ENCODE measurements at regions not wholly inside any gene's neighbourhood (a gene's known extent, or its start where the extent isn't known, plus 50 kb on each side); places are given as distances from the start of the nearest gene placed in this dataset.
A peak's percentile ranks its signal among the peaks of the same experiment; 100 is the strongest.

- TF ChIP-seq TCF7L2 (IDR thresholded peaks at IDR 0.05; ENCODE audit: low read depth, low read length): no peak
- TF ChIP-seq CTCF (IDR thresholded peaks at IDR 0.05): no peak
- TF ChIP-seq POLR2AphosphoS5 (IDR thresholded peaks at IDR 0.05; ENCODE audit: low read depth, low read length): no peak
- no peak for TF ChIP-seq REST (IDR thresholded peaks at IDR 0.05; ENCODE audit: insufficient read depth in 1 of 2, low read depth in 2 of 2, low read length in 1 of 2)
- TF ChIP-seq SIN3A (IDR thresholded peaks at IDR 0.05; ENCODE audit: borderline replicate concordance, insufficient read depth, low read depth, low read length): no peak
- ChIA-PET CTCF (no interaction called here), POLR2A (no interaction called here)
- intact Hi-C loops (cut with micrococcal nuclease; ENCODE audit: unreplicated experiment) (no loop called here), in situ Hi-C loops (cut with HindIII; ENCODE audit: low pct_unique_long_range_greater_than_20kb, low sequenced_read_pairs) (no loop called here)
- H3K9me3 ChIP-seq (ENCODE audit: control insufficient read depth, insufficient read depth, low read depth, low read length): no peaks in the 10 kb centered on the region
- no peak overlapping the region for H3K4me3 ChIP-seq (ENCODE audit: low read depth in 2 of 2, low read length in 2 of 2)
- DNase-seq (ENCODE audit: low read depth, low spot score) (no peak), ATAC-seq (0 out of 2 replicates have a peak, but pooled peaks have one; percentile 34)
- H3K27me3 ChIP-seq (ENCODE audit: control insufficient read depth, insufficient read depth, low read length): no peaks in the 10 kb centered on the region
- no peaks in the 10 kb centered on the region for H3K36me3 ChIP-seq (ENCODE audit: control insufficient read depth, insufficient read depth, low read length)
- H3K4me1 ChIP-seq (ENCODE audit: control insufficient read depth, insufficient read depth, low read length): no peaks in the 10 kb centered on the region
- no peak overlapping the region for H3K27ac ChIP-seq (ENCODE audit: low read length)
- BruUV-seq (replicated peaks): no TSS peak
Measured at GRCh38 chr3:43178891-43179366, 73.0 kb upstream of the POMGNT2 start.

GRCh38 chr3:43177085-43177484 is 71.2 kb upstream of the POMGNT2 start:
- TF ChIP-seq CTCF (IDR thresholded peaks at IDR 0.05): no peak
- POLR2A ChIA-PET: no interaction called here

DNA sequence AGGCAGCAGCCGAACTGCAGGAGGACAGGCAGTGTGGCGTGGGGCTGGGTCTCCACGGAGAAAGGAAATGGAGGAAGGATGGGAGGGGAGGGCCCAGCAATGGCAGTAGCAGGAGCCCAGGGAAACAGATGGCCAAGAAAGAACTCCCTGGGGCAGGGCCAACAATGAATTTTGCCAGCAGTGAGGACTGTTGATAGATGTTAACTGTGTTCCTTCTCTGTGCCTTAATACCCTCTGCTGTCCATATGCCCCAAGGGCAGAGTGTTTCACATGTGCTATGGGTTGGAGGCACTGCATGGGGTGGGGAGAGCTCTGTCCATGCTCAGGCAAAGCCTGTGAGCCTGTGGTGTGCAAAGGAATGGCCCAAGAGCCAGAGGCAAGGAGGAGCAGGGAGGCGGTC is 70.8 kb upstream of the POMGNT2 start:
- Histone ChIP-seq H3K4me1 (ENCODE audit: control insufficient read depth, insufficient read depth, low read length) (no peaks in the 10 kb centered on the region), H3K36me3 (ENCODE audit: control insufficient read depth, insufficient read depth, low read length) (no peaks in the 10 kb centered on the region), H3K4me3 (ENCODE audit: low read depth in 2 of 2, low read length in 2 of 2) (no peak overlapping the region), H3K9me3 (ENCODE audit: control insufficient read depth, insufficient read depth, low read depth, low read length) (no peaks in the 10 kb centered on the region), H3K27me3 (ENCODE audit: control insufficient read depth, insufficient read depth, low read length) (no peaks in the 10 kb centered on the region), H3K27ac (ENCODE audit: low read length) (no peak overlapping the region)
- CTCF ChIA-PET: no interaction called here
- intact Hi-C loops (cut with micrococcal nuclease; ENCODE audit: unreplicated experiment) (no loop called here), in situ Hi-C loops (cut with HindIII; ENCODE audit: low pct_unique_long_range_greater_than_20kb, low sequenced_read_pairs) (no loop called here)
- no peak for ATAC-seq
- POLR2A ChIA-PET: no interaction called here
- TF ChIP-seq TCF7L2 (IDR thresholded peaks at IDR 0.05; ENCODE audit: low read depth, low read length) (no peak), POLR2AphosphoS5 (IDR thresholded peaks at IDR 0.05; ENCODE audit: low read depth, low read length) (no peak), SIN3A (IDR thresholded peaks at IDR 0.05; ENCODE audit: borderline replicate concordance, insufficient read depth, low read depth, low read length) (no peak), CTCF (IDR thresholded peaks at IDR 0.05) (no peak), REST (IDR thresholded peaks at IDR 0.05; ENCODE audit: insufficient read depth in 1 of 2, low read depth in 2 of 2, low read length in 1 of 2) (no peak)
- no TSS peak for BruUV-seq (replicated peaks)
- DNase-seq (ENCODE audit: low read depth, low spot score): no peak

More at GRCh38 chr3:43177085-43177484, 71.2 kb upstream of the POMGNT2 start:
- CTCF ChIA-PET: no interaction called here
- intact Hi-C loops (cut with micrococcal nuclease; ENCODE audit: unreplicated experiment): no loop called here
- Histone ChIP-seq H3K4me1 (ENCODE audit: control insufficient read depth, insufficient read depth, low read length) (no peaks in the 10 kb centered on the region), H3K36me3 (ENCODE audit: control insufficient read depth, insufficient read depth, low read length) (no peaks in the 10 kb centered on the region), H3K27ac (ENCODE audit: low read length) (no peak overlapping the region), H3K27me3 (ENCODE audit: control insufficient read depth, insufficient read depth, low read length) (no peaks in the 10 kb centered on the region), H3K4me3 (ENCODE audit: low read depth in 2 of 2, low read length in 2 of 2) (no peak overlapping the region), H3K9me3 (ENCODE audit: control insufficient read depth, insufficient read depth, low read depth, low read length) (no peaks in the 10 kb centered on the region)
- no peak for ATAC-seq
- in situ Hi-C loops (cut with HindIII; ENCODE audit: low pct_unique_long_range_greater_than_20kb, low sequenced_read_pairs): no loop called here
- DNase-seq (ENCODE audit: low read depth, low spot score): no peak
- BruUV-seq (replicated peaks): no TSS peak
